ENCODE measurements at regions not wholly inside any gene's neighbourhood (a gene's known extent, or its start where the extent isn't known, plus 50 kb on each side); places are given as distances from the start of the nearest gene placed in this dataset.

DNA sequence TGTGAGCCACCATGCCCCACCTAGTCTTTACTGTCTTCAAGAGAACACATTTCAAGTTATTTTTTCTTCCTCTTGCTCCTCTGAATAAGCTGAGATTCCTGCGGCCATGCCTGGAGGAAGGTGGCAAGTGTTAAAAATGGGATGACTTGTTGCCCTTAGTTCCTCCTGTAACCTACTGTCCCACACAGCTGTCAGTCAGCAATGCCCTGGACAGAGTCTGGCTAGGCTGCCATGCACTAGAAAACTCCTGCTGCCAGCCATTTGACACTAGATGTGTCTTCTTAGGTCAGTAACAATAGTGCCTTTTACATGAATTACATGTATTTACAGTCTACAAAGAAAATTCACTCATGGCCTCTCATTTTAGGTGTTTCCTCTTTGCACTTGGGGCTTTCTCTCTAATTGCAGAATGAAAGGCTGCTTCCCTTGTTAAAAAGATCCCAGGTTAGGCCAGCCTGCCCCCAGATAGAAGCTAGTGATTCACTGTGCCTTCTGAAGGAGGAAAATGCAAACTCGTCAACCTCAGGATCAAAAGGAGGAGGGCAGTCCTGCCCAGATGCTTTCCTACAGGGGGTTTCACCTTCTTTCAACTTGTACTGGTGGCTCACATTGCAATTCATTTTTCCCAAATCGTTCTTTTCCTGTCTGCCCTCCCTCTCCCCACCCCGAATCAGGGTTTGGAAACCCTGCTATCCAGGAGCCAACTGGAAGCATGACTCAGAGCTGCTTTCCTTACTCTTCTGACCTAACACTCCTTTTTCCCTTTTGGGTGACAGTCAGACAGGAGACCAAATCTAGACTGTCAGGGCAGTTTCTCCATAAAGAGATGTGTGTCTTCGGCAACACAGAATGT is 136.6 kb downstream of the SPAG6 start:
- Mint-ChIP-seq H3K27ac (peak overlapping the region; percentile 48), H3K27me3 (peaks cover 62% of the 10 kb centered on the region), H3K36me3 (no peaks in the 10 kb centered on the region), H3K9me3 (no peaks in the 10 kb centered on the region), H3K4me1 (ENCODE audit: unreplicated experiment) (peaks cover 19% of the 10 kb centered on the region), H3K4me3 (no peak overlapping the region)
- no peak for DNase-seq (ENCODE audit: extremely low spot score, unreplicated experiment)
- TF ChIP-seq, protein P1, sequence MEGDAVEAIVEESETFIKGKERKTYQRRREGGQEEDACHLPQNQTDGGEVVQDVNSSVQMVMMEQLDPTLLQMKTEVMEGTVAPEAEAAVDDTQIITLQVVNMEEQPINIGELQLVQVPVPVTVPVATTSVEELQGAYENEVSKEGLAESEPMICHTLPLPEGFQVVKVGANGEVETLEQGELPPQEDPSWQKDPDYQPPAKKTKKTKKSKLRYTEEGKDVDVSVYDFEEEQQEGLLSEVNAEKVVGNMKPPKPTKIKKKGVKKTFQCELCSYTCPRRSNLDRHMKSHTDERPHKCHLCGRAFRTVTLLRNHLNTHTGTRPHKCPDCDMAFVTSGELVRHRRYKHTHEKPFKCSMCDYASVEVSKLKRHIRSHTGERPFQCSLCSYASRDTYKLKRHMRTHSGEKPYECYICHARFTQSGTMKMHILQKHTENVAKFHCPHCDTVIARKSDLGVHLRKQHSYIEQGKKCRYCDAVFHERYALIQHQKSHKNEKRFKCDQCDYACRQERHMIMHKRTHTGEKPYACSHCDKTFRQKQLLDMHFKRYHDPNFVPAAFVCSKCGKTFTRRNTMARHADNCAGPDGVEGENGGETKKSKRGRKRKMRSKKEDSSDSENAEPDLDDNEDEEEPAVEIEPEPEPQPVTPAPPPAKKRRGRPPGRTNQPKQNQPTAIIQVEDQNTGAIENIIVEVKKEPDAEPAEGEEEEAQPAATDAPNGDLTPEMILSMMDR (conservative IDR thresholded peaks at IDR 0.05): no peak

DNA sequence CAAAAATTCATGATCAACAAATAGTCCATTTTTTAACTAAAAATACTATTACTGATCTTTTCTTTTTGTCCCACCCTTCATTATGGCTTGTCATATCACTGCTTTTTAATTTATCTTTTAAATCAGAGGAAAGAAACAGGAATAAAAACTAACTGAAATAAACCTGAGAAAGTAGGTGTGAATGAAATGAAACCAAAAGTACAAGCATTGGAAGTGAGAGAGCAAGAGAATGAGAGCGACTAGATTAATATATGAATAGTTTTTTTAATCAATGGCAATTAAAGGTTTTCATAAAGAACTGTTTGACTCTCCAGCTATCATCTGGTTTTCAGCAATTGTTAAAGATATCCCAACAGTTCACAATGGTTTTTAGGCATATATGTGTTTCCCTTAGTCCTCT is 137.8 kb downstream of the SPAG6 start:
- DNase-seq (ENCODE audit: extremely low spot score, unreplicated experiment): no peak
- Mint-ChIP-seq H3K27ac (no peak overlapping the region), H3K4me1 (ENCODE audit: unreplicated experiment) (peaks cover 19% of the 10 kb centered on the region), H3K36me3 (no peaks in the 10 kb centered on the region), H3K27me3 (peaks cover 56% of the 10 kb centered on the region), H3K9me3 (no peaks in the 10 kb centered on the region), H3K4me3 (no peak overlapping the region)
- TF ChIP-seq, protein P1 (conservative IDR thresholded peaks at IDR 0.05): no peak
